Loucy (cell line): ENCODE measurements at regions not wholly inside any gene's neighbourhood (a gene's known extent, or its start where the extent isn't known, plus 50 kb on each side); places are given as distances from the start of the nearest gene placed in this dataset.

Source experiments
- H2AFZ ChIP-seq: fragments of 200-600 bp; sonication (generic); 2 replicates; pipeline ENCODE4 v1.6.0; 2016; ENCODE audit warnings: antibody characterized with exemption, mild to moderate bottlenecking, low read length, moderate library complexity
- H3F3A ChIP-seq: fragments of 200-600 bp; 2 replicates; pipeline ENCODE4 v1.6.0; 2016; ENCODE audit warnings: antibody characterized with exemption, low read depth, mild to moderate bottlenecking
- H3K27me3 ChIP-seq: fragments of 200-600 bp; sonication (generic); 2 replicates; pipeline ENCODE4 v1.6.1; 2014; ENCODE audit warnings: low read length, mild to moderate bottlenecking; ENCODE audit not compliant: insufficient read depth, poor library complexity, severe bottlenecking
- H3K36me3 ChIP-seq: fragments of 200-600 bp; sonication (generic); 2 replicates; pipeline ENCODE4 v1.6.1; 2016; ENCODE audit warnings: low read length; ENCODE audit not compliant: insufficient read depth
- H3K4me1 ChIP-seq: fragments of 200-600 bp; sonication (generic); 2 replicates; pipeline ENCODE4 v1.5.1; 2014; ENCODE audit warnings: low read length, mild to moderate bottlenecking; ENCODE audit not compliant: insufficient read depth, poor library complexity, severe bottlenecking
- H3K4me2 ChIP-seq: fragments of 200-600 bp; sonication (generic); 2 replicates; pipeline ENCODE4 v1.6.0; 2014; ENCODE audit warnings: antibody characterized with exemption, low read length, low read depth, mild to moderate bottlenecking; ENCODE audit not compliant: poor library complexity, severe bottlenecking
- H3K4me3 ChIP-seq: fragments of 200-600 bp; sonication (generic); 2 replicates; pipeline ENCODE4 v1.5.1; 2014; ENCODE audit warnings: low read length, mild to moderate bottlenecking, mixed read lengths; ENCODE audit not compliant: poor library complexity, severe bottlenecking
- H3K79me2 ChIP-seq: fragments of 200-600 bp; sonication (generic); 2 replicates; pipeline ENCODE4 v1.6.1; 2014; ENCODE audit warnings: low read length; ENCODE audit not compliant: insufficient read depth
- H3K9ac ChIP-seq: fragments of 200-600 bp; sonication (generic); 2 replicates; pipeline ENCODE4 v1.6.0; 2014; ENCODE audit warnings: mild to moderate bottlenecking, low read depth, low read length, moderate library complexity; ENCODE audit not compliant: poor library complexity, severe bottlenecking
- H3K9me2 ChIP-seq: fragments of 200-600 bp; sonication (generic); replicated peaks from 2 replicates; pipeline ENCODE4 v1.6.1; 2016; ENCODE audit warnings: low read depth, low read length, mixed read lengths
- H3K9me3 ChIP-seq: fragments of 200-600 bp; sonication (generic); 2 replicates; pipeline ENCODE4 v1.6.1; 2014; ENCODE audit warnings: mild to moderate bottlenecking, antibody characterized with exemption, low read length, low read depth; ENCODE audit not compliant: insufficient read depth
- H4K20me1 ChIP-seq: fragments of 200-600 bp; sonication (generic); 2 replicates; pipeline ENCODE4 v1.6.0; 2014; ENCODE audit warnings: antibody characterized with exemption, low read length, mild to moderate bottlenecking; ENCODE audit not compliant: insufficient read depth, poor library complexity, severe bottlenecking
- EZH2phosphoT487 ChIP-seq: fragments of 200-600 bp; IDR thresholded peaks from 2 replicates; pipeline ENCODE4 v1.6.1; 2018; ENCODE audit warnings: antibody characterized with exemption, mild to moderate bottlenecking, moderate library complexity, borderline replicate concordance
- TF ChIP-seq, protein P1 (sequence below): fragments of 200-600 bp; sonication (generic); conservative IDR thresholded peaks from 2 replicates; pipeline ENCODE4 v1.5.1; 2014; ENCODE audit warnings: mild to moderate bottlenecking, antibody characterized with exemption, low read length

DNA sequence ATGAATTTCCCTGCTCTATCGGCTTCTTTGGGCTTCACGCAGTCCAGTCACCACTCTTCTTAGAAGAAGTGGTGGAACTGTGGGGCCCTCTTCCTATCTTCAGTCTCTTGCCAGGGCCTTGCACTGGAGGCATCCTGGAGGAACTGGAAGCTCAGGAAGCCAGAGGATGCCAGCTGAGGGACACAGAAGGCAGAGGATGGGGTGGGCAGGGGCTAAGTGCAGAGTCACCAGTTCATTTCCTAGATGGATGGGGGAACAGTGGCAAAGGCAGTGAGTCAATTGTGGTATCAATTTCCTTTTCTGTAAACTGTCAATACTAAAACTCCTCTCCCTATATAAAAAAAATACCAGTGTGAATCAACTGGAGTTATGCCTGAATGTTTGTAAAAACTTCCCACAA, 419.7 kb downstream of the KLF12 start:
- H3K79me2 ChIP-seq: no peaks in the 10 kb centered on the region
- H3K27me3 ChIP-seq: no peaks in the 10 kb centered on the region
- H3K4me1 ChIP-seq: peaks cover 15% of the 10 kb centered on the region
- H3F3A ChIP-seq: no peaks in the 10 kb centered on the region
- H3K9ac ChIP-seq: no peak overlapping the region
- H3K36me3 ChIP-seq: peaks cover 24% of the 10 kb centered on the region; the same call in 1 of the 2 replicates
- H2AFZ ChIP-seq: no peak overlapping the region
- H4K20me1 ChIP-seq: no peaks in the 10 kb centered on the region
- H3K9me3 ChIP-seq: no peaks in the 10 kb centered on the region
- H3K9me2 ChIP-seq: no peaks in the 10 kb centered on the region
- TF ChIP-seq, protein P1, sequence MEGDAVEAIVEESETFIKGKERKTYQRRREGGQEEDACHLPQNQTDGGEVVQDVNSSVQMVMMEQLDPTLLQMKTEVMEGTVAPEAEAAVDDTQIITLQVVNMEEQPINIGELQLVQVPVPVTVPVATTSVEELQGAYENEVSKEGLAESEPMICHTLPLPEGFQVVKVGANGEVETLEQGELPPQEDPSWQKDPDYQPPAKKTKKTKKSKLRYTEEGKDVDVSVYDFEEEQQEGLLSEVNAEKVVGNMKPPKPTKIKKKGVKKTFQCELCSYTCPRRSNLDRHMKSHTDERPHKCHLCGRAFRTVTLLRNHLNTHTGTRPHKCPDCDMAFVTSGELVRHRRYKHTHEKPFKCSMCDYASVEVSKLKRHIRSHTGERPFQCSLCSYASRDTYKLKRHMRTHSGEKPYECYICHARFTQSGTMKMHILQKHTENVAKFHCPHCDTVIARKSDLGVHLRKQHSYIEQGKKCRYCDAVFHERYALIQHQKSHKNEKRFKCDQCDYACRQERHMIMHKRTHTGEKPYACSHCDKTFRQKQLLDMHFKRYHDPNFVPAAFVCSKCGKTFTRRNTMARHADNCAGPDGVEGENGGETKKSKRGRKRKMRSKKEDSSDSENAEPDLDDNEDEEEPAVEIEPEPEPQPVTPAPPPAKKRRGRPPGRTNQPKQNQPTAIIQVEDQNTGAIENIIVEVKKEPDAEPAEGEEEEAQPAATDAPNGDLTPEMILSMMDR: no peak
- TF ChIP-seq EZH2phosphoT487: no peak
- no peak overlapping the region for H3K4me2 ChIP-seq
- no peak overlapping the region for H3K4me3 ChIP-seq

DNA sequence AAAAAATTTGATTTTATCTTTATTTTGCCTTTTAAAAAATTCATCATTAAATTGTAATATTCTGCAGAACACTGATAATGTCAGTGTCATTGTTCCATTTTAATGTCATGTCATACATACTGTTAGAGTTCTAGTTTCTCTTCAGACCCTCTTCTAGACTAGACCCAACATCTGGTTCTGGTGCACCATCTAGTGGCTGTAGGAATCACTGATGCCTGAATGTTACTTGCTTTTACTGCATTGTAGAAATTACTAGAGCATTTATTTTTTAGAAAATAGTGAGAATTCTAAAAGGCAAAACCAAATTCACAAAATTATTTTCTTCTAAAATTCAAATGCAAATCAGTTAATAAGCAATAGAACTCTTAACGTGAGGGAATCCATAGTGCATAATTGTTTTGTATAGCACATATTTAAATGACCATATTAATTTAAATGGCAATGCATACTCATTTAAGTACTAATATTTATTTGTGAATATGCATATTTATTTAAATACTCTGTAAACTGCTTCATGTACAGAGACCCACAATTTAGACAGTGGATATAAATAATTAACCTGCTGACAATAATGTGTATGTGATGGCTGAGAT, 425.7 kb downstream of the KLF12 start:
- Histone ChIP-seq H3K9me2 (no peaks in the 10 kb centered on the region), H3K27me3 (no peaks in the 10 kb centered on the region), H3K9me3 (no peaks in the 10 kb centered on the region), H3K4me2 (no peak overlapping the region), H3K4me1 (no peaks in the 10 kb centered on the region), H4K20me1 (no peaks in the 10 kb centered on the region), H3K4me3 (no peak overlapping the region), H3F3A (no peaks in the 10 kb centered on the region), H3K79me2 (no peaks in the 10 kb centered on the region), H3K9ac (no peak overlapping the region), H3K36me3 (peaks cover 16% of the 10 kb centered on the region; the same call in 1 of the 2 replicates), H2AFZ (no peak overlapping the region)
- TF ChIP-seq EZH2phosphoT487: no peak
- TF ChIP-seq, protein P1: peak; percentile 94

DNA sequence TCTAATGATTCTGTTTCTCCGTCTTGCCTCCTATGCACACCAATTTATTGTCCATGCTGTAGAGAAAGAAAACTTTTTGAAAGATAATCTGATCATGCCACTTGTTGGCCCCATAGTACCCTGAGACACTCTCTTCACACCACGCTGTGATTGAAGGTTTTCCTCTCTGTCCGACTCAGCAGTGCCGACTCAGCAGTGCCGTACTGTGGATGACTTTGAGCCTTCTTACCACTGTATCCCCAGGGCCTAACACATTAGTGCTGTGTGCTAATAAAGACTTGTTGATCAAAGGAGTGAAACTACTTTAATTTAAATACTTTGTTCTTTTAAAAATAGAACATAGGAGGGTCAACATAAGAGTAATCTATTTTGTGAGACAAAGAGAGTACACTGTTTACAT, 429.6 kb downstream of the KLF12 start:
- no peaks in the 10 kb centered on the region for H3K27me3 ChIP-seq
- TF ChIP-seq, protein P1: no peak
- no peak for TF ChIP-seq EZH2phosphoT487
- H2AFZ ChIP-seq: no peak overlapping the region
- no peaks in the 10 kb centered on the region for H3K79me2 ChIP-seq
- H3K4me1 ChIP-seq: no peaks in the 10 kb centered on the region
- no peaks in the 10 kb centered on the region for H4K20me1 ChIP-seq
- no peaks in the 10 kb centered on the region for H3K9me2 ChIP-seq
- peaks cover 4% of the 10 kb centered on the region; the same call in 1 of the 2 replicates for H3K36me3 ChIP-seq
- H3F3A ChIP-seq: no peaks in the 10 kb centered on the region
- H3K9me3 ChIP-seq: no peaks in the 10 kb centered on the region
- H3K4me2 ChIP-seq: no peak overlapping the region
- no peak overlapping the region for H3K9ac ChIP-seq
- no peak overlapping the region for H3K4me3 ChIP-seq
